ENCODE measurements at regions not wholly inside any gene's neighbourhood (a gene's known extent, or its start where the extent isn't known, plus 50 kb on each side); places are given as distances from the start of the nearest gene placed in this dataset.

DNA sequence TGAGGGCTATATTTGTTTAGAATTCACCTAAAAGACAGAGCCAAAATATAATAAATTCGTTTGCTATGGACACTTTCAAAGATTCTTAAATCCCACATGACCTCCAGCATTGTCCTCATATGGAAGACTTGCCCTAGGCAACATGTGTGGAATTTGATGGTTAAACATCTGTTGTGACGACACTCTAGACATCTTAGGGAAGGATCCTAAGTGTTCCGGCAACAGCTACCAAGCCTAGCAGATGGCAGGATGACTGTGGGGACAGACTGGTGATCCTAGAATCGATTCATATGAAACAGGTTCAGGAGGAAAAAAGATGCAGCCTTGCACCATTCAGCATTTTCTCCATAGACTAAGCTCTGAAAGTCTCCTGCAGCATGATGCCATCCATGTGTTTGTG, 77.6 kb upstream of the BACH2 start (continued):
- TF ChIP-seq ZNF462 (CRISPR knock-in tag; IDR thresholded peaks at IDR 0.05) (no peak), ZNF114 (CRISPR knock-in tag; IDR thresholded peaks at IDR 0.05) (no peak), NANOG (IDR thresholded peaks at IDR 0.05; ENCODE audit: borderline replicate concordance) (no peak), STAT1 (IDR thresholded peaks at IDR 0.05; ENCODE audit: unreplicated experiment) (no peak), EZH2phosphoT487 (IDR thresholded peaks at IDR 0.05; ENCODE audit: unreplicated experiment) (no peak)
- TF ChIP-seq, protein P1, sequence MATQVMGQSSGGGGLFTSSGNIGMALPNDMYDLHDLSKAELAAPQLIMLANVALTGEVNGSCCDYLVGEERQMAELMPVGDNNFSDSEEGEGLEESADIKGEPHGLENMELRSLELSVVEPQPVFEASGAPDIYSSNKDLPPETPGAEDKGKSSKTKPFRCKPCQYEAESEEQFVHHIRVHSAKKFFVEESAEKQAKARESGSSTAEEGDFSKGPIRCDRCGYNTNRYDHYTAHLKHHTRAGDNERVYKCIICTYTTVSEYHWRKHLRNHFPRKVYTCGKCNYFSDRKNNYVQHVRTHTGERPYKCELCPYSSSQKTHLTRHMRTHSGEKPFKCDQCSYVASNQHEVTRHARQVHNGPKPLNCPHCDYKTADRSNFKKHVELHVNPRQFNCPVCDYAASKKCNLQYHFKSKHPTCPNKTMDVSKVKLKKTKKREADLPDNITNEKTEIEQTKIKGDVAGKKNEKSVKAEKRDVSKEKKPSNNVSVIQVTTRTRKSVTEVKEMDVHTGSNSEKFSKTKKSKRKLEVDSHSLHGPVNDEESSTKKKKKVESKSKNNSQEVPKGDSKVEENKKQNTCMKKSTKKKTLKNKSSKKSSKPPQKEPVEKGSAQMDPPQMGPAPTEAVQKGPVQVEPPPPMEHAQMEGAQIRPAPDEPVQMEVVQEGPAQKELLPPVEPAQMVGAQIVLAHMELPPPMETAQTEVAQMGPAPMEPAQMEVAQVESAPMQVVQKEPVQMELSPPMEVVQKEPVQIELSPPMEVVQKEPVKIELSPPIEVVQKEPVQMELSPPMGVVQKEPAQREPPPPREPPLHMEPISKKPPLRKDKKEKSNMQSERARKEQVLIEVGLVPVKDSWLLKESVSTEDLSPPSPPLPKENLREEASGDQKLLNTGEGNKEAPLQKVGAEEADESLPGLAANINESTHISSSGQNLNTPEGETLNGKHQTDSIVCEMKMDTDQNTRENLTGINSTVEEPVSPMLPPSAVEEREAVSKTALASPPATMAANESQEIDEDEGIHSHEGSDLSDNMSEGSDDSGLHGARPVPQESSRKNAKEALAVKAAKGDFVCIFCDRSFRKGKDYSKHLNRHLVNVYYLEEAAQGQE (IDR thresholded peaks at IDR 0.05; ENCODE audit: unreplicated experiment), result no peak

DNA sequence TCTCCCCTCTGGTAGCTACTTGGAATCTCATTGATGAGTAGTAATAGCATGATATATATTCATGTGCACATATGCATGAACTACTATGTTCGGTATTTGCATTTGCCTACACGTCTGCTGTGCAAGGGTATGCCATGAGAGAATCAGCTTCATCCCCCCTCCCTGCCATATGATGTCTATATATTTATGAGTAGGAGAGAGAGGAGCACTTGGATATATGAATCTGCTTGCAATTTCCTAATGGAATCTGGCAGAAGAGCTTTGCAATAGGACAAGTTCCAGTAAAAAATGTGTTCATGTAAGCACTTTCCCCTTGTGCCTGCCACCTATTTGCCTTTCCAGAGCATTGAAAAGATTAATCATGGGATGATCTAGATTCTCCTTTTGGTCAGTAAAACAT, 76.2 kb upstream of the BACH2 start:
- Histone ChIP-seq H3K9me2 (ENCODE audit: insufficient read depth) (no peaks in the 10 kb centered on the region), H2AFZ (no peak overlapping the region), H3K4me3 (no peak overlapping the region), H3K4me2 (no peak overlapping the region), H3K27ac (ENCODE audit: low read depth) (no peak overlapping the region), H3F3A (replicated peaks; ENCODE audit: low read depth) (no peaks in the 10 kb centered on the region), H3K36me3 (ENCODE audit: insufficient read depth) (no peaks in the 10 kb centered on the region), H3K27me3 (ENCODE audit: insufficient read depth) (no peaks in the 10 kb centered on the region), H3K4me1 (ENCODE audit: insufficient read depth) (peaks cover 17% of the 10 kb centered on the region), H3K79me2 (replicated peaks; ENCODE audit: insufficient read depth) (no peaks in the 10 kb centered on the region), H4K20me1 (replicated peaks; ENCODE audit: insufficient read depth) (no peaks in the 10 kb centered on the region)
- H3K4me3 Mint-ChIP-seq, result no peak overlapping the region
- no peaks in the 10 kb centered on the region for H3K9me3 Mint-ChIP-seq
- H3K36me3 Mint-ChIP-seq (ENCODE audit: low read depth), result 0 out of 3 replicates have a peak, but pooled peaks cover 3% of the 10 kb centered on the region
- H3K27ac Mint-ChIP-seq, result no peak overlapping the region
- peaks cover 7% of the 10 kb centered on the region for H3K27me3 Mint-ChIP-seq (ENCODE audit: insufficient read depth, low read depth, poor library complexity)
- ATAC-seq (no peak), DNase-seq (ENCODE audit: low spot score) (no peak)
- peaks cover 32% of the 10 kb centered on the region for H3K4me1 Mint-ChIP-seq
- TF ChIP-seq, protein P1 (IDR thresholded peaks at IDR 0.05; ENCODE audit: unreplicated experiment), result no peak
- no peak for TF ChIP-seq ZNF331 (CRISPR knock-in tag; IDR thresholded peaks at IDR 0.05; ENCODE audit: low read depth)
- no peak for TF ChIP-seq ZNF114 (CRISPR knock-in tag; IDR thresholded peaks at IDR 0.05)
